WTC11 (cell line): ENCODE measurements at regions not wholly inside any gene's neighbourhood (a gene's known extent, or its start where the extent isn't known, plus 50 kb on each side); places are given as distances from the start of the nearest gene placed in this dataset.

Experiments used
- ATAC-seq: fragments of 200-7000 bp; cut with Tn5 transposase; 2 replicates; pipeline ENCODE4 v1.10.0; 2021; ENCODE audit warnings: mild to moderate bottlenecking, moderate library complexity
- CTCF ChIA-PET: fragments of 300-600 bp; sonication (Branson Sonifier 250); formaldehyde crosslinking; loops from one replicate; lab custom pipeline; 2021; ENCODE audit warnings: antibody characterized with exemption; lab: Charles Lee
- POLR2A ChIA-PET: fragments of 350-600 bp; sonication (Branson Sonifier 250); formaldehyde crosslinking; loops from one replicate; lab custom pipeline; 2021; ENCODE audit warnings: antibody characterized with exemption; lab: Charles Lee
- DNase-seq: peaks from one replicate; pipeline ENCODE4 v3.0.0; 2021; ENCODE audit warnings: low spot score
- H3K27ac Mint-ChIP-seq: 2 replicates; pipeline ENCODE4 v1.8.0; 2021; ENCODE audit warnings: mixed read lengths
- H3K27me3 Mint-ChIP-seq: 2 replicates; pipeline ENCODE4 v1.8.0; 2021; ENCODE audit warnings: low read depth, mild to moderate bottlenecking, moderate library complexity, mixed read lengths
- H3K36me3 Mint-ChIP-seq: 2 replicates; pipeline ENCODE4 v1.8.0; 2021; ENCODE audit warnings: mixed read lengths
- H3K4me1 Mint-ChIP-seq: 2 replicates; pipeline ENCODE4 v1.8.0; 2022; ENCODE audit warnings: mixed read lengths
- H3K4me3 Mint-ChIP-seq: 2 replicates; pipeline ENCODE4 v1.8.0; 2021; ENCODE audit warnings: mild to moderate bottlenecking, moderate library complexity, mixed read lengths
- H3K9me3 Mint-ChIP-seq: 2 replicates; pipeline ENCODE4 v1.8.0; 2021; ENCODE audit warnings: mixed read lengths
- ATF1 ChIP-seq: sonication (generic); formaldehyde crosslinking; IDR thresholded peaks from 2 replicates; pipeline ENCODE4 v1.8.1; 2023; ENCODE audit warnings: mild to moderate bottlenecking, moderate library complexity, missing genetic modification reagents
- CREB1 ChIP-seq: sonication (generic); formaldehyde crosslinking; IDR thresholded peaks from 2 replicates; pipeline ENCODE4 v1.8.0; 2023; ENCODE audit warnings: mild to moderate bottlenecking, missing genetic modification reagents
- CREM ChIP-seq: sonication (generic); formaldehyde crosslinking; IDR thresholded peaks from 2 replicates; pipeline ENCODE4 v1.8.1; 2022; ENCODE audit warnings: mild to moderate bottlenecking, missing genetic modification reagents, moderate library complexity
- CTCF ChIP-seq: fragments of 200-600 bp; IDR thresholded peaks from 2 replicates; pipeline ENCODE4 v1.8.0; 2022; ENCODE audit warnings: antibody characterized with exemption
- ERG ChIP-seq: fragments of 250-450 bp; sonication (Bioruptor Pico); IDR thresholded peaks from 2 replicates; pipeline ENCODE4 v1.8.0; 2021; ENCODE audit warnings: mild to moderate bottlenecking
- ETV6 ChIP-seq: sonication (generic); formaldehyde crosslinking; IDR thresholded peaks from 2 replicates; pipeline ENCODE4 v1.8.1; 2022; ENCODE audit warnings: mild to moderate bottlenecking, missing genetic modification reagents
- GABPB1 ChIP-seq: sonication (generic); formaldehyde crosslinking; IDR thresholded peaks from 2 replicates; pipeline ENCODE4 v1.8.1; 2023; ENCODE audit warnings: mild to moderate bottlenecking, missing genetic modification reagents
- GRHL2 ChIP-seq: fragments of 250-450 bp; sonication (Bioruptor Pico); IDR thresholded peaks from 2 replicates; pipeline ENCODE4 v1.8.0; 2022; ENCODE audit warnings: mild to moderate bottlenecking, moderate library complexity; ENCODE audit not compliant: insufficient replicate concordance, severe bottlenecking
- GTF2I ChIP-seq: fragments of 250-450 bp; sonication (Bioruptor Pico); conservative IDR thresholded peaks from 2 replicates; pipeline ENCODE4 v1.4.0; 2021; ENCODE audit warnings: mild to moderate bottlenecking
- HMGA2 ChIP-seq: fragments of 250-450 bp; sonication (Bioruptor Pico); IDR thresholded peaks from 2 replicates; pipeline ENCODE4 v1.4.0; 2021; ENCODE audit warnings: mild to moderate bottlenecking, moderate library complexity
- IRF1 ChIP-seq: sonication (generic); formaldehyde crosslinking; IDR thresholded peaks from 2 replicates; pipeline ENCODE4 v1.8.0; 2023; ENCODE audit warnings: missing genetic modification reagents
- MLX ChIP-seq: sonication (generic); formaldehyde crosslinking; IDR thresholded peaks from 2 replicates; pipeline ENCODE4 v1.8.1; 2023; ENCODE audit warnings: mild to moderate bottlenecking, missing genetic modification reagents, moderate library complexity
- NFATC4 ChIP-seq: fragments of 250-450 bp; sonication (Bioruptor Pico); IDR thresholded peaks from 2 replicates; pipeline ENCODE4 v1.9.0; 2021; ENCODE audit warnings: mild to moderate bottlenecking
- OVOL2 ChIP-seq: fragments of 250-450 bp; sonication (Bioruptor Pico); IDR thresholded peaks from 2 replicates; pipeline ENCODE4 v1.9.0; 2021; ENCODE audit warnings: mild to moderate bottlenecking, borderline replicate concordance
- PRDM15 ChIP-seq: sonication (generic); formaldehyde crosslinking; IDR thresholded peaks from 2 replicates; pipeline ENCODE4 v1.8.0; 2022; ENCODE audit warnings: missing genetic modification reagents
- ZNF138 ChIP-seq: sonication (generic); formaldehyde crosslinking; conservative IDR thresholded peaks from 2 replicates; pipeline ENCODE4 v1.8.1; 2022; ENCODE audit warnings: mild to moderate bottlenecking, moderate library complexity, missing genetic modification reagents
- ZNF219 ChIP-seq: sonication (generic); formaldehyde crosslinking; IDR thresholded peaks from 2 replicates; pipeline ENCODE4 v1.8.0; 2023; ENCODE audit warnings: missing genetic modification reagents, mild to moderate bottlenecking, borderline replicate concordance
- ZNF396 ChIP-seq: fragments of 250-450 bp; sonication (Bioruptor Pico); IDR thresholded peaks from 2 replicates; pipeline ENCODE4 v1.8.0; 2021; ENCODE audit warnings: mild to moderate bottlenecking, moderate library complexity, borderline replicate concordance
- TF ChIP-seq, protein P1 (sequence below): sonication (generic); formaldehyde crosslinking; IDR thresholded peaks from 2 replicates; pipeline ENCODE4 v1.8.0; 2022; ENCODE audit warnings: mild to moderate bottlenecking, missing genetic modification reagents
- TF ChIP-seq, protein P2 (sequence below): sonication (generic); formaldehyde crosslinking; IDR thresholded peaks from 2 replicates; pipeline ENCODE4 v1.8.1; 2023; ENCODE audit warnings: mild to moderate bottlenecking, missing genetic modification reagents
- TF ChIP-seq, protein P3 (sequence below): sonication (generic); formaldehyde crosslinking; IDR thresholded peaks from 2 replicates; pipeline ENCODE4 v1.8.1; 2023; ENCODE audit warnings: mild to moderate bottlenecking, missing genetic modification reagents, moderate library complexity

DNA sequence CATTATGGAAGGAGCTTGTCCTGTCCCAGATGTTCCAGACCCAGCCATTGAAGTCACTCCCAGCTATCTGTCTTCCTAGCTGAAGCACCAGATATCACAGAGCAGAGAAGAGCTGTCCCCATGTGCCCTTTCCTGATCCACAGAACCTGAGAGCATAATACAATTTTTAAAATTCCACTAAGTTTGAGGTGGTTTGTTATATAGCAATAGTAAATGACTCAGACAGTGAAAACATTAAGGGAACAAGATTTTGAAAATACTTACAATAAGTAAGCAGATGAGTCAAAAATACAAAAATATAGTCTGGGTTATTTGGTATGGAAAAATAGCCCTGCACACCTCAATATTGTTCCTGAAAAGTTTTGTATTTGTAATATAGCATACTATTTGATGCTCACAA is 85.8 kb upstream of the GLS start (continued):
- no peak for TF ChIP-seq PRDM15 (CRISPR knock-in tag)
- no peak for TF ChIP-seq NFATC4 (CRISPR knock-in tag)
- TF ChIP-seq, protein P1, sequence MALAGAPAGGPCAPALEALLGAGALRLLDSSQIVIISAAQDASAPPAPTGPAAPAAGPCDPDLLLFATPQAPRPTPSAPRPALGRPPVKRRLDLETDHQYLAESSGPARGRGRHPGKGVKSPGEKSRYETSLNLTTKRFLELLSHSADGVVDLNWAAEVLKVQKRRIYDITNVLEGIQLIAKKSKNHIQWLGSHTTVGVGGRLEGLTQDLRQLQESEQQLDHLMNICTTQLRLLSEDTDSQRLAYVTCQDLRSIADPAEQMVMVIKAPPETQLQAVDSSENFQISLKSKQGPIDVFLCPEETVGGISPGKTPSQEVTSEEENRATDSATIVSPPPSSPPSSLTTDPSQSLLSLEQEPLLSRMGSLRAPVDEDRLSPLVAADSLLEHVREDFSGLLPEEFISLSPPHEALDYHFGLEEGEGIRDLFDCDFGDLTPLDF (CRISPR knock-in tag): no peak
- TF ChIP-seq ZNF219: no peak

DNA sequence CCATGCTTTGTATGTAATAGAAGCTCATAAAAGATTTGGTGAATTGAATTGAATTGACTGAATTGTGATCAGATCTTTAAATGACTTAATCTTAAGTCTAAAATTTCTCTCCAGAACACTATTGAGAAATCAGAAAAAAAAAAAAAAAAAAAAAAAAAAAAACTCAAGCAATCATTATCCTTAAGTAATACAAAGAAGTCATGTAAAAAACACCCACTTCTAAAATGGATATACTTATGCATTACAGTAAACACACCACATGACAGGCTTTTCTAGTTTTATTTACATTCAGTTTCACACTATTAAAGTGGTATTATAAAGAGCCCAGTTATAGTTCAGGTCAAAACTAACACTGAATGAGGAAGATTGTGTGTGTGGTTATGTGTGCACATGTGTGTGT is 84.9 kb upstream of the GLS start:
- H3K27me3 Mint-ChIP-seq: no peaks in the 10 kb centered on the region
- H3K27ac Mint-ChIP-seq: no peak overlapping the region
- no peaks in the 10 kb centered on the region for H3K36me3 Mint-ChIP-seq
- ATAC-seq: no peak
- no peak overlapping the region for H3K4me3 Mint-ChIP-seq
- ChIA-PET CTCF (interaction anchor here (0.7 to 1.4 kb wide), 3 partner anchors 54 to 576 kb away, joined by 3 to 5 read pairs (median 4); no protein-coding TSS in a partner anchor), POLR2A (interaction anchor here (0.5 kb wide), 1 partner anchor 66 kb away, joined by 7 read pairs; no protein-coding TSS in a partner anchor)
- peaks cover 33% of the 10 kb centered on the region for H3K4me1 Mint-ChIP-seq
- peaks cover 4% of the 10 kb centered on the region for H3K9me3 Mint-ChIP-seq
- TF ChIP-seq HMGA2 (CRISPR knock-in tag) (no peak), ERG (no peak), GTF2I (CRISPR knock-in tag) (no peak), IRF1 (CRISPR knock-in tag) (no peak), OVOL2 (no peak), ZNF138 (CRISPR knock-in tag) (no peak), CTCF (no peak), CREM (CRISPR knock-in tag) (no peak)
- DNase-seq: no peak

- POLR2A ChIA-PET: no interaction called here
- ATAC-seq (no peak), DNase-seq (no peak)
- H3K9me3 Mint-ChIP-seq: no peaks in the 10 kb centered on the region
- peaks cover 40% of the 10 kb centered on the region for H3K4me1 Mint-ChIP-seq
- no peak overlapping the region for H3K4me3 Mint-ChIP-seq
- no peaks in the 10 kb centered on the region for H3K27me3 Mint-ChIP-seq
- TF ChIP-seq GABPB1 (CRISPR knock-in tag): no peak
- TF ChIP-seq, protein P2, sequence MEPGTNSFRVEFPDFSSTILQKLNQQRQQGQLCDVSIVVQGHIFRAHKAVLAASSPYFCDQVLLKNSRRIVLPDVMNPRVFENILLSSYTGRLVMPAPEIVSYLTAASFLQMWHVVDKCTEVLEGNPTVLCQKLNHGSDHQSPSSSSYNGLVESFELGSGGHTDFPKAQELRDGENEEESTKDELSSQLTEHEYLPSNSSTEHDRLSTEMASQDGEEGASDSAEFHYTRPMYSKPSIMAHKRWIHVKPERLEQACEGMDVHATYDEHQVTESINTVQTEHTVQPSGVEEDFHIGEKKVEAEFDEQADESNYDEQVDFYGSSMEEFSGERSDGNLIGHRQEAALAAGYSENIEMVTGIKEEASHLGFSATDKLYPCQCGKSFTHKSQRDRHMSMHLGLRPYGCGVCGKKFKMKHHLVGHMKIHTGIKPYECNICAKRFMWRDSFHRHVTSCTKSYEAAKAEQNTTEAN (CRISPR knock-in tag): no peak
- TF ChIP-seq ZNF396 (CRISPR knock-in tag): no peak
- no peak for TF ChIP-seq CREB1 (CRISPR knock-in tag)
- TF ChIP-seq MLX (CRISPR knock-in tag): no peak
- TF ChIP-seq, protein P3, sequence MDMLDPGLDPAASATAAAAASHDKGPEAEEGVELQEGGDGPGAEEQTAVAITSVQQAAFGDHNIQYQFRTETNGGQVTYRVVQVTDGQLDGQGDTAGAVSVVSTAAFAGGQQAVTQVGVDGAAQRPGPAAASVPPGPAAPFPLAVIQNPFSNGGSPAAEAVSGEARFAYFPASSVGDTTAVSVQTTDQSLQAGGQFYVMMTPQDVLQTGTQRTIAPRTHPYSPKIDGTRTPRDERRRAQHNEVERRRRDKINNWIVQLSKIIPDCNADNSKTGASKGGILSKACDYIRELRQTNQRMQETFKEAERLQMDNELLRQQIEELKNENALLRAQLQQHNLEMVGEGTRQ (CRISPR knock-in tag): no peak
- no peak for TF ChIP-seq ATF1 (CRISPR knock-in tag)
- no peak for TF ChIP-seq ETV6 (CRISPR knock-in tag)
- no peak for TF ChIP-seq NFATC4 (CRISPR knock-in tag)
- TF ChIP-seq GRHL2 (CRISPR knock-in tag): no peak
- H3K27ac Mint-ChIP-seq: no peak overlapping the region; the same call in 1 of the 2 replicates
- CTCF ChIA-PET: no interaction called here
- no peaks in the 10 kb centered on the region for H3K36me3 Mint-ChIP-seq
These were observed 80.6 kb upstream of the GLS start for GRCh38 chr2:190799999-190800398.
